T-helper 17 cell (primary cell): ENCODE measurements at regions not wholly inside any gene's neighbourhood (a gene's known extent, or its start where the extent isn't known, plus 50 kb on each side); places are given as distances from the start of the nearest gene placed in this dataset.

Experiments
- ATAC-seq: fragments of 150-1000 bp; cut with Tn5 transposase; 2 replicates; pipeline ENCODE4 v1.10.0; 2021; ENCODE audit warnings: mild to moderate bottlenecking, moderate library complexity
- DNase-seq, 3 donors: peaks; one replicate each; pipeline versions ENCODE4 v3.0.0 to v3.0.0-alpha.2; 2020 to 2021
- H3K9me3 ChIP-seq: one replicate; pipeline ENCODE4 v1.7.0; 2013; ENCODE audit warnings: low read length, mild to moderate bottlenecking; ENCODE audit not compliant: control insufficient read depth, poor library complexity, severe bottlenecking
- H3K27ac Mint-ChIP-seq: one replicate; pipeline ENCODE4 v1.8.0; 2022; ENCODE audit warnings: mild to moderate bottlenecking, moderate library complexity, mixed read lengths
- H3K27me3 Mint-ChIP-seq: one replicate; pipeline ENCODE4 v1.8.0; 2022; ENCODE audit warnings: mixed read lengths
- H3K36me3 Mint-ChIP-seq: one replicate; pipeline ENCODE4 v1.8.0; 2022; ENCODE audit warnings: low read depth, mixed read lengths
- H3K4me1 Mint-ChIP-seq: one replicate; pipeline ENCODE4 v1.8.0; 2022; ENCODE audit warnings: mild to moderate bottlenecking, mixed read lengths
- H3K4me3 Mint-ChIP-seq: one replicate; pipeline ENCODE4 v1.8.0; 2022; ENCODE audit warnings: mild to moderate bottlenecking, moderate library complexity, mixed read lengths

GRCh38 chr5:54691656-54692055 is 174.1 kb downstream of the SNX18 start:
- Mint-ChIP-seq H3K27ac (no peak overlapping the region), H3K27me3 (no peaks in the 10 kb centered on the region), H3K4me3 (no peak overlapping the region), H3K4me1 (no peaks in the 10 kb centered on the region), H3K36me3 (no peaks in the 10 kb centered on the region)
- no peak for ATAC-seq
- no peaks in the 10 kb centered on the region for H3K9me3 ChIP-seq
- DNase-seq = no peak

- Mint-ChIP-seq H3K4me3 (no peak overlapping the region), H3K36me3 (peaks cover 2% of the 10 kb centered on the region), H3K4me1 (no peaks in the 10 kb centered on the region), H3K27me3 (no peaks in the 10 kb centered on the region), H3K27ac (no peak overlapping the region)
- ATAC-seq (no peak), DNase-seq (no peak)
- no peaks in the 10 kb centered on the region for H3K9me3 ChIP-seq
Observed at GRCh38 chr5:54689411-54690251, 172.1 kb downstream of the SNX18 start.

- DNase-seq (no peak), ATAC-seq (no peak)
- H3K4me1 Mint-ChIP-seq = no peaks in the 10 kb centered on the region
- H3K27ac Mint-ChIP-seq = no peak overlapping the region
- no peaks in the 10 kb centered on the region for H3K27me3 Mint-ChIP-seq
- H3K36me3 Mint-ChIP-seq = peaks cover 2% of the 10 kb centered on the region
- H3K9me3 ChIP-seq = no peaks in the 10 kb centered on the region
- H3K4me3 Mint-ChIP-seq = no peak overlapping the region
Observed at GRCh38 chr5:54680998-54681397, 163.4 kb downstream of the SNX18 start.

- H3K4me3 Mint-ChIP-seq = no peak overlapping the region
- no peaks in the 10 kb centered on the region for H3K36me3 Mint-ChIP-seq
- H3K4me1 Mint-ChIP-seq = peaks cover 2% of the 10 kb centered on the region
Observed at GRCh38 chr5:54679686-54680085, 162.1 kb downstream of the SNX18 start.

GRCh38 chr5:54678737-54679136 is 161.2 kb downstream of the SNX18 start:
- H3K4me1 Mint-ChIP-seq = peaks cover 10% of the 10 kb centered on the region
- no peak overlapping the region for H3K4me3 Mint-ChIP-seq
- H3K9me3 ChIP-seq = no peaks in the 10 kb centered on the region
- DNase-seq (no peak), ATAC-seq (no peak)
- H3K27ac Mint-ChIP-seq = no peak overlapping the region
- H3K36me3 Mint-ChIP-seq = no peaks in the 10 kb centered on the region
- no peaks in the 10 kb centered on the region for H3K27me3 Mint-ChIP-seq

More at GRCh38 chr5:54679686-54680085, 162.1 kb downstream of the SNX18 start:
- Mint-ChIP-seq H3K27ac (no peak overlapping the region), H3K27me3 (no peaks in the 10 kb centered on the region)
- H3K9me3 ChIP-seq = no peaks in the 10 kb centered on the region
- DNase-seq = no peak
- ATAC-seq = no peak

GRCh38 chr5:54676481-54677340 is 159.2 kb downstream of the SNX18 start:
- DNase-seq (no peak), ATAC-seq (no peak)
- Mint-ChIP-seq H3K36me3 (no peaks in the 10 kb centered on the region), H3K4me1 (peaks cover 18% of the 10 kb centered on the region), H3K27me3 (no peaks in the 10 kb centered on the region), H3K27ac (peak overlapping the region; percentile 2), H3K4me3 (no peak overlapping the region)
- H3K9me3 ChIP-seq = no peaks in the 10 kb centered on the region

- DNase-seq (no peak), ATAC-seq (peak; percentile 82)
- peaks cover 28% of the 10 kb centered on the region for H3K4me1 Mint-ChIP-seq
- peak overlapping the region; percentile 85 for H3K27ac Mint-ChIP-seq
- H3K36me3 Mint-ChIP-seq = no peaks in the 10 kb centered on the region
- no peaks in the 10 kb centered on the region for H3K27me3 Mint-ChIP-seq
- peak overlapping the region; percentile 39 for H3K4me3 Mint-ChIP-seq
- no peaks in the 10 kb centered on the region for H3K9me3 ChIP-seq
Observed at GRCh38 chr5:54673523-54674225, 156.1 kb downstream of the SNX18 start.

GRCh38 chr5:54672871-54673270 is 155.3 kb downstream of the SNX18 start:
- Mint-ChIP-seq H3K27me3 (no peaks in the 10 kb centered on the region), H3K4me1 (peaks cover 28% of the 10 kb centered on the region)

GRCh38 chr5:54671681-54672080 is 154.1 kb downstream of the SNX18 start:
- H3K27ac Mint-ChIP-seq = no peak overlapping the region
- ATAC-seq (no peak), DNase-seq (no peak)
- H3K27me3 Mint-ChIP-seq = no peaks in the 10 kb centered on the region
- H3K4me3 Mint-ChIP-seq = no peak overlapping the region
- peaks cover 28% of the 10 kb centered on the region for H3K4me1 Mint-ChIP-seq
- H3K9me3 ChIP-seq = no peaks in the 10 kb centered on the region
- no peaks in the 10 kb centered on the region for H3K36me3 Mint-ChIP-seq

More at GRCh38 chr5:54672871-54673270, 155.3 kb downstream of the SNX18 start:
- H3K36me3 Mint-ChIP-seq = no peaks in the 10 kb centered on the region
- no peak overlapping the region for H3K27ac Mint-ChIP-seq
- no peak for ATAC-seq
- peak overlapping the region; percentile 39 for H3K4me3 Mint-ChIP-seq
- DNase-seq = no peak
- no peaks in the 10 kb centered on the region for H3K9me3 ChIP-seq

GRCh38 chr5:54671111-54671531 is 153.6 kb downstream of the SNX18 start:
- H3K36me3 Mint-ChIP-seq = no peaks in the 10 kb centered on the region
- H3K27me3 Mint-ChIP-seq = no peaks in the 10 kb centered on the region
- H3K27ac Mint-ChIP-seq = no peak overlapping the region
- H3K4me1 Mint-ChIP-seq = peaks cover 28% of the 10 kb centered on the region
- no peak overlapping the region for H3K4me3 Mint-ChIP-seq
- ATAC-seq (no peak), DNase-seq (no peak)
- no peaks in the 10 kb centered on the region for H3K9me3 ChIP-seq

- Mint-ChIP-seq H3K4me3 (no peak overlapping the region), H3K4me1 (peaks cover 28% of the 10 kb centered on the region), H3K27me3 (no peaks in the 10 kb centered on the region), H3K27ac (peak overlapping the region; percentile 22), H3K36me3 (no peaks in the 10 kb centered on the region)
- ATAC-seq (no peak), DNase-seq (no peak)
- H3K9me3 ChIP-seq = no peaks in the 10 kb centered on the region
Observed at GRCh38 chr5:54670281-54670680, 152.7 kb downstream of the SNX18 start.

GRCh38 chr5:54669845-54670244 is 152.3 kb downstream of the SNX18 start:
- H3K27me3 Mint-ChIP-seq = no peaks in the 10 kb centered on the region
- no peaks in the 10 kb centered on the region for H3K9me3 ChIP-seq
- no peak overlapping the region for H3K4me3 Mint-ChIP-seq
- H3K27ac Mint-ChIP-seq = peak overlapping the region; percentile 22
- DNase-seq = no peak
- peaks cover 28% of the 10 kb centered on the region for H3K4me1 Mint-ChIP-seq
- ATAC-seq = no peak
- no peaks in the 10 kb centered on the region for H3K36me3 Mint-ChIP-seq

GRCh38 chr5:54669285-54669684 is 151.7 kb downstream of the SNX18 start:
- ATAC-seq (no peak), DNase-seq (no peak)
- H3K9me3 ChIP-seq = no peaks in the 10 kb centered on the region
- H3K4me3 Mint-ChIP-seq = no peak overlapping the region
- no peaks in the 10 kb centered on the region for H3K27me3 Mint-ChIP-seq
- peak overlapping the region; percentile 22 for H3K27ac Mint-ChIP-seq
- peaks cover 23% of the 10 kb centered on the region for H3K4me1 Mint-ChIP-seq
- no peaks in the 10 kb centered on the region for H3K36me3 Mint-ChIP-seq
